Ishikawa (cell line): ENCODE measurements at regions not wholly inside any gene's neighbourhood (a gene's known extent, or its start where the extent isn't known, plus 50 kb on each side); places are given as distances from the start of the nearest gene placed in this dataset.

Experiments used
- CEBPB ChIP-seq: IDR thresholded peaks from 2 replicates; pipeline ENCODE4 v1.6.1; 2012
- CREB1 ChIP-seq: IDR thresholded peaks from 2 replicates; pipeline ENCODE4 v1.6.1; 2012; ENCODE audit warnings: low read depth
- EP300 ChIP-seq: IDR thresholded peaks from 2 replicates; pipeline ENCODE4 v1.6.1; 2012; ENCODE audit warnings: borderline replicate concordance
- USF1 ChIP-seq: IDR thresholded peaks from 2 replicates; pipeline ENCODE4 v1.6.1; 2012

- no peak for TF ChIP-seq CEBPB
- no peak for TF ChIP-seq EP300
- no peak for TF ChIP-seq USF1
- TF ChIP-seq CREB1 = no peak
These were observed 220.5 kb downstream of the TENT5A start for GRCh38 chr6:81531869-81532561.
